OCI-LY7 (cell line): ENCODE measurements at regions not wholly inside any gene's neighbourhood (a gene's known extent, or its start where the extent isn't known, plus 50 kb on each side); places are given as distances from the start of the nearest gene placed in this dataset.
"Not testable (repeated sequence)": the region's sequence is repeated elsewhere in the genome, so short reads cannot be mapped to it uniquely, and the experiment has no call there.

Source experiments
- BruUV-seq: library from RNA; stranded (reverse); fragments of 400-500 nt; replicated peaks from 2 replicates; lab custom pipeline; 2021; lab: Mats Ljungman, UMichigan
- CTCF ChIA-PET: fragments of 300-600 bp; sonication (Branson Sonifier 250); formaldehyde crosslinking; loops from one replicate; lab custom pipeline; 2022; ENCODE audit warnings: antibody characterized with exemption; ENCODE audit not compliant: unreplicated experiment; lab: Charles Lee
- POLR2A ChIA-PET: fragments of 300-600 bp; sonication (Branson Sonifier 250); formaldehyde crosslinking; loops from one replicate; lab custom pipeline; 2022; ENCODE audit warnings: antibody characterized with exemption; lab: Charles Lee
- DNase-seq: peaks from one replicate; pipeline ENCODE4 v3.0.0-alpha.2; 2015; ENCODE audit warnings: low spot score
- H2AFZ ChIP-seq: fragments of 200-600 bp; sonication (generic), shearing (Covaris generic); 2 replicates; pipeline ENCODE4 v1.6.1; 2014; ENCODE audit warnings: mild to moderate bottlenecking, antibody characterized with exemption, low read length, moderate library complexity
- H3K27ac ChIP-seq: fragments of 200-600 bp; sonication (generic); 2 replicates; pipeline ENCODE4 v1.5.1; 2014; ENCODE audit warnings: mixed run types, low read depth, mild to moderate bottlenecking, moderate library complexity, low read length, inconsistent platforms; ENCODE audit not compliant: poor library complexity, severe bottlenecking
- H3K36me3 ChIP-seq: fragments of 200-600 bp; sonication (generic); 2 replicates; pipeline ENCODE4 v1.6.1; 2014; ENCODE audit warnings: mild to moderate bottlenecking, antibody characterized with exemption, low read length, moderate library complexity, mixed read lengths; ENCODE audit not compliant: insufficient read depth
- H3K4me1 ChIP-seq: fragments of 200-600 bp; sonication (generic); 2 replicates; pipeline ENCODE4 v1.5.1; 2014; ENCODE audit warnings: mild to moderate bottlenecking, low read length; ENCODE audit not compliant: insufficient read depth, poor library complexity, severe bottlenecking
- H3K4me2 ChIP-seq: fragments of 200-600 bp; sonication (generic); 2 replicates; pipeline ENCODE4 v1.6.1; 2014; ENCODE audit warnings: mild to moderate bottlenecking, low read length
- H3K4me3 ChIP-seq: fragments of 200-600 bp; sonication (generic); 2 replicates; pipeline ENCODE4 v1.5.1; 2014; ENCODE audit warnings: mild to moderate bottlenecking, low read depth, low read length; ENCODE audit not compliant: poor library complexity, severe bottlenecking
- H3K79me2 ChIP-seq: fragments of 200-600 bp; sonication (generic); 2 replicates; pipeline ENCODE4 v1.6.1; 2016; ENCODE audit warnings: low read depth, mild to moderate bottlenecking, low read length, moderate library complexity, mixed read lengths; ENCODE audit not compliant: insufficient read depth
- H3K9me2 ChIP-seq: fragments of 200-600 bp; sonication (generic); 2 replicates; pipeline ENCODE4 v1.6.1; 2016; ENCODE audit warnings: mild to moderate bottlenecking, low read length, mixed read lengths; ENCODE audit not compliant: insufficient read depth
- H3K9me3 ChIP-seq: fragments of 200-600 bp; sonication (generic); 2 replicates; pipeline ENCODE4 v1.6.1; 2014; ENCODE audit warnings: mild to moderate bottlenecking, mixed run types, low read length, mixed read lengths
- H4K20me1 ChIP-seq: fragments of 200-600 bp; sonication (generic); 2 replicates; pipeline ENCODE4 v1.6.1; 2014; ENCODE audit warnings: mild to moderate bottlenecking, antibody characterized with exemption, low read length, moderate library complexity, mixed read lengths; ENCODE audit not compliant: insufficient read depth
- EZH2phosphoT487 ChIP-seq: fragments of 200-600 bp; sonication (generic); IDR thresholded peaks from 2 replicates; pipeline ENCODE4 v1.6.1; 2018; ENCODE audit warnings: low read depth, borderline replicate concordance, mild to moderate bottlenecking, mixed run types, antibody characterized with exemption, low read length, moderate library complexity, mixed read lengths
- intact Hi-C: fragments of 100-400 bp; cut with micrococcal nuclease; formaldehyde crosslinking; loops from one replicate; pipeline ENCODE4 v1.10.0; 2022; ENCODE audit not compliant: unreplicated experiment
- TF ChIP-seq, protein P1 (sequence below): fragments of 200-600 bp; sonication (generic); conservative IDR thresholded peaks from 2 replicates; pipeline ENCODE4 v1.5.1; 2014; ENCODE audit warnings: mild to moderate bottlenecking, antibody characterized with exemption, low read length, moderate library complexity, mixed read lengths

DNA sequence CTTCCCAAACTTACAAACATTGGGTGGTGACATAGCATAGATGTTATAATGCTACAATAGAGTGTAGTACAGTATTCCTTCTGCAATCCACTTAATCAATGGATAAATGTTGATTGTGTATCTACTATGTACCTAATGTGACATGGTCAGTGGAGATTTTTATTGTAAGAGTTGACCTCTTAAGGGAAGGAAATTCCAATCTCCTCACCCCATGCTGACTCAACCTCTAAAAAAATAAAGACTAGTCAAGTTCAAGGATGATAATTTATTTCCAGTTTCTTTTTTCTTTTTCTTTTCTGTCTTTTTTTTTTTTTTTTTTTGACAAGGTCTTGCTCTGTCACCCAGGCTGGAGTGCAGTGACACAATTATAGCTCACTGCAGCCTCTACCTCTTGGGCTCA lies 206.5 kb upstream of the STS start:
- Histone ChIP-seq H3K4me1 (no peaks in the 10 kb centered on the region), H3K4me3 (no peak overlapping the region), H3K79me2 (no peaks in the 10 kb centered on the region), H3K9me3 (no peaks in the 10 kb centered on the region), H3K9me2 (no peaks in the 10 kb centered on the region), H2AFZ (no peak overlapping the region), H3K27ac (no peak overlapping the region), H3K4me2 (no peak overlapping the region), H3K36me3 (no peaks in the 10 kb centered on the region), H4K20me1 (no peaks in the 10 kb centered on the region)
- intact Hi-C loops: no loop called here
- BruUV-seq: no TSS peak
- CTCF ChIA-PET: no interaction called here
- TF ChIP-seq, protein P1, sequence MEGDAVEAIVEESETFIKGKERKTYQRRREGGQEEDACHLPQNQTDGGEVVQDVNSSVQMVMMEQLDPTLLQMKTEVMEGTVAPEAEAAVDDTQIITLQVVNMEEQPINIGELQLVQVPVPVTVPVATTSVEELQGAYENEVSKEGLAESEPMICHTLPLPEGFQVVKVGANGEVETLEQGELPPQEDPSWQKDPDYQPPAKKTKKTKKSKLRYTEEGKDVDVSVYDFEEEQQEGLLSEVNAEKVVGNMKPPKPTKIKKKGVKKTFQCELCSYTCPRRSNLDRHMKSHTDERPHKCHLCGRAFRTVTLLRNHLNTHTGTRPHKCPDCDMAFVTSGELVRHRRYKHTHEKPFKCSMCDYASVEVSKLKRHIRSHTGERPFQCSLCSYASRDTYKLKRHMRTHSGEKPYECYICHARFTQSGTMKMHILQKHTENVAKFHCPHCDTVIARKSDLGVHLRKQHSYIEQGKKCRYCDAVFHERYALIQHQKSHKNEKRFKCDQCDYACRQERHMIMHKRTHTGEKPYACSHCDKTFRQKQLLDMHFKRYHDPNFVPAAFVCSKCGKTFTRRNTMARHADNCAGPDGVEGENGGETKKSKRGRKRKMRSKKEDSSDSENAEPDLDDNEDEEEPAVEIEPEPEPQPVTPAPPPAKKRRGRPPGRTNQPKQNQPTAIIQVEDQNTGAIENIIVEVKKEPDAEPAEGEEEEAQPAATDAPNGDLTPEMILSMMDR: no peak
- no peak for TF ChIP-seq EZH2phosphoT487
- POLR2A ChIA-PET: no interaction called here
- DNase-seq: no peak

DNA sequence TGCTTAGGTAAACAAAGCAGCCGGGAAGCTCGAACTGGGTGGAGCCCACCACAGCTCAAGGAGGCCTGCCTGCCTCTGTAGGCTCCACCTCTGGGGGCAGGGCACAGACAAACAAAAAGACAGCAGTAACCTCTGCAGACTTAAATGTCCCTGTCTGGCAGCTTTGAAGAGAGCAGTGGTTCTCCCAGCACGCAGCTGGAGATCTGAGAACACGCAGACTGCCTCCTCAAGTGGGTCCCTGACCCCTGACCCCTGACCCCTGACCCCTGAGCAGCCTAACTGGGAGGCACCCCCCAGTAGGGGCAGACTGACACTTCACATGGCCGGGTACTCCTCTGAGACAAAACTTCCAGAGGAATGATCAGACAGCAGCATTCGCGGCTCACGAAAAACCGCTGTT lies 214.6 kb upstream of the STS start:
- H2AFZ ChIP-seq, DNase-seq, H3K9me2 ChIP-seq, BruUV-seq, H3K36me3 ChIP-seq, intact Hi-C loops, H3K79me2 ChIP-seq, H3K4me3 ChIP-seq, H3K4me1 ChIP-seq, H3K4me2 ChIP-seq, CTCF ChIA-PET, H3K9me3 ChIP-seq, H3K27ac ChIP-seq, POLR2A ChIA-PET, H4K20me1 ChIP-seq: not testable (repeated sequence)

DNA sequence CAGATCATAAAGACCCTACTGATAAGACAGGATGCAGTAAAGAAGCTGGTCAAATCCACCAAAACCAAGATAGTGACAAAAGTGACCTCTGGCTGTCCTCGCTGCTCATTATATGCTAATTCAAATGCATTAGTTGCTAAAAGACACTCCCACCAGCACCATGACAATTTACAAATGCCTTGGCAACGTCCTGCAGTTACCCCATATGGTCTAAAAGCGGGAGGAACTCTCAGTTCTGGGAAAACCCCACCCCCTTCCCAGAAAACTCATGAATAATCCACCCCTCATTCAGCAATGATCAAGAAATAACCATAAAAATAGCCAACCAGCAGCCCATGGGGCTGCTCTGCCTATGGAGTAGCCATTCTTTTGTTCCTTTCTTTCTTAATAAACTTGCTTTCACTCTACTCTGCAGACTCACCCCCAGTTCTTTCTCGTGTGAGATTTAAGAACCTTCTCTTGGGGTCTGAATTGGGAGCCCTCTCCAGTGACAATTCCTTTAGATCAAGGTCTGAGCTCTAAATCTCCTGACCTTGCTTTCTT lies 217.1 kb upstream of the STS start:
- intact Hi-C loops: no loop called here
- Histone ChIP-seq H3K9me3 (no peaks in the 10 kb centered on the region), H3K4me2 (no peak overlapping the region), H3K27ac (no peak overlapping the region), H3K9me2 (no peaks in the 10 kb centered on the region), H3K4me1 (no peaks in the 10 kb centered on the region), H3K79me2 (no peaks in the 10 kb centered on the region), H3K4me3 (no peak overlapping the region), H4K20me1 (no peaks in the 10 kb centered on the region), H2AFZ (no peak overlapping the region), H3K36me3 (no peaks in the 10 kb centered on the region)
- POLR2A ChIA-PET: interaction anchor here (0.6 kb wide), 2 partner anchors 519 to 1675 kb away, joined by 3 to 5 read pairs; no protein-coding TSS in a partner anchor
- CTCF ChIA-PET: no interaction called here
- no peak for TF ChIP-seq EZH2phosphoT487
- TF ChIP-seq, protein P1: no peak
- BruUV-seq: no TSS peak
- DNase-seq: no peak
